C4-2B (cell line): ENCODE measurements at regions not wholly inside any gene's neighbourhood (a gene's known extent, or its start where the extent isn't known, plus 50 kb on each side); places are given as distances from the start of the nearest gene placed in this dataset.

Source experiments
- ZFX ChIP-seq: fragments of 450-650 bp; IDR thresholded peaks from 2 replicates; pipeline ENCODE4 v1.6.1; 2017
- TF ChIP-seq, protein P1 (sequence below): fragments of 450-650 bp; conservative IDR thresholded peaks from 2 replicates; pipeline ENCODE4 v1.5.1; 2017; ENCODE audit warnings: mild to moderate bottlenecking

- TF ChIP-seq, protein P1, sequence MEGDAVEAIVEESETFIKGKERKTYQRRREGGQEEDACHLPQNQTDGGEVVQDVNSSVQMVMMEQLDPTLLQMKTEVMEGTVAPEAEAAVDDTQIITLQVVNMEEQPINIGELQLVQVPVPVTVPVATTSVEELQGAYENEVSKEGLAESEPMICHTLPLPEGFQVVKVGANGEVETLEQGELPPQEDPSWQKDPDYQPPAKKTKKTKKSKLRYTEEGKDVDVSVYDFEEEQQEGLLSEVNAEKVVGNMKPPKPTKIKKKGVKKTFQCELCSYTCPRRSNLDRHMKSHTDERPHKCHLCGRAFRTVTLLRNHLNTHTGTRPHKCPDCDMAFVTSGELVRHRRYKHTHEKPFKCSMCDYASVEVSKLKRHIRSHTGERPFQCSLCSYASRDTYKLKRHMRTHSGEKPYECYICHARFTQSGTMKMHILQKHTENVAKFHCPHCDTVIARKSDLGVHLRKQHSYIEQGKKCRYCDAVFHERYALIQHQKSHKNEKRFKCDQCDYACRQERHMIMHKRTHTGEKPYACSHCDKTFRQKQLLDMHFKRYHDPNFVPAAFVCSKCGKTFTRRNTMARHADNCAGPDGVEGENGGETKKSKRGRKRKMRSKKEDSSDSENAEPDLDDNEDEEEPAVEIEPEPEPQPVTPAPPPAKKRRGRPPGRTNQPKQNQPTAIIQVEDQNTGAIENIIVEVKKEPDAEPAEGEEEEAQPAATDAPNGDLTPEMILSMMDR, result no peak
- no peak for TF ChIP-seq ZFX
Measured at GRCh38 chr20:39309458-39309857, 347.3 kb downstream of the DHX35 start.
